NCI-H774 (cell line): ENCODE measurements at regions not wholly inside any gene's neighbourhood (a gene's known extent, or its start where the extent isn't known, plus 50 kb on each side); places are given as distances from the start of the nearest gene placed in this dataset.

ENCODE experiments used
- DNase-seq: peaks from one replicate; lab custom pipeline; 2025; lab: John Stamatoyannopoulos, UW

DNA sequence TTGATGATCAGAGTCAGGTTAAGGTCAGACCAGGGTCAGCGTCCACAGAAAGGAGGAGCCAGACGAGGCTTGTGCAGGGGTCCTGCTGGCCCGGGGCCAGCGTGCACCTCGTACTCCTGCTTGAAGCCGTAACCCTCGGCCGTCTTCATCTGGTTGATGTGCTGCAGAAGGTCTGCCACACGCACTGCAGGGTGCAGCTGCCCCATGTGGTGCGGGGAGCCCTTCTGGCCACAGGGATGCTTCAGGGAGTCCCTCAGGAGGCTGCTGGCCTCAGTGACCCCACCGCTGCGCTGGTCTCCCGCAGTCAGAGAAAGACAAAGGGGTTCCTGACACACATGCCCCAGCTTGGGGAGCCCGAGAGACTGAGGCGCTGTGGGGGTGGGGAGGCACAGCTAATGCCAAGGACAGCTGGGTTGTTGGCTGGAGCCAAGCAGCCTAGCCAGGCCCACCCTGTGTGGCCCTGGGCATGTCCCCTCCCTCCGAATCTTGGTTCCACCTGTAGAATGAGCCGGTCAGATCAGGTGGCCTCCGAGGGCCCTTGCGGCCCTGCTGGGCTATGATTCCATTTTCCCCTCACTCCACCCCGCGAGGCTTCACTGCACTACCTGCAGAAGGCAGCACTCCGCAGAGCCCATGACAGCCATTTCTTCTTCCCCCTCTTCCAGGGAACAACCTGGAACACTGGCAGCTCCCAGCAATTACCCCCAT is 251.9 kb downstream of the PTPRU start:
- DNase-seq: no peak

DNA sequence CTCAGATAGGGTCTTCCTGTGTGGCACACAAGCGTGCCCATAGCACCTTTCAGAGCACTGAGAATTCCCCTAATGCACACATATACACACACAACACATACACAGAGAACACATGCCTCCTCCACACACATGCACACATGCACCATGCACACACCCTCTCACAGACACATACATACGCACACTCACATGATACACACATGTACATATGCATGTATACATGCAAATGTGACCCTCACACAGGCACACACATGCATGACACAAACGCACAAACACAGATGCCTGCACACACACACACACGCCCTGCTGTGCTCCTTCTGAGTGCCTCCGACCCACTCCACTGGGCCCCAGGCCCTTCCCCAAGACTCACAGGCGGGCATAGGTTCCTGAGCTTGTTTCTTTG is 251.0 kb downstream of the PTPRU start:
- no peak for DNase-seq

DNA sequence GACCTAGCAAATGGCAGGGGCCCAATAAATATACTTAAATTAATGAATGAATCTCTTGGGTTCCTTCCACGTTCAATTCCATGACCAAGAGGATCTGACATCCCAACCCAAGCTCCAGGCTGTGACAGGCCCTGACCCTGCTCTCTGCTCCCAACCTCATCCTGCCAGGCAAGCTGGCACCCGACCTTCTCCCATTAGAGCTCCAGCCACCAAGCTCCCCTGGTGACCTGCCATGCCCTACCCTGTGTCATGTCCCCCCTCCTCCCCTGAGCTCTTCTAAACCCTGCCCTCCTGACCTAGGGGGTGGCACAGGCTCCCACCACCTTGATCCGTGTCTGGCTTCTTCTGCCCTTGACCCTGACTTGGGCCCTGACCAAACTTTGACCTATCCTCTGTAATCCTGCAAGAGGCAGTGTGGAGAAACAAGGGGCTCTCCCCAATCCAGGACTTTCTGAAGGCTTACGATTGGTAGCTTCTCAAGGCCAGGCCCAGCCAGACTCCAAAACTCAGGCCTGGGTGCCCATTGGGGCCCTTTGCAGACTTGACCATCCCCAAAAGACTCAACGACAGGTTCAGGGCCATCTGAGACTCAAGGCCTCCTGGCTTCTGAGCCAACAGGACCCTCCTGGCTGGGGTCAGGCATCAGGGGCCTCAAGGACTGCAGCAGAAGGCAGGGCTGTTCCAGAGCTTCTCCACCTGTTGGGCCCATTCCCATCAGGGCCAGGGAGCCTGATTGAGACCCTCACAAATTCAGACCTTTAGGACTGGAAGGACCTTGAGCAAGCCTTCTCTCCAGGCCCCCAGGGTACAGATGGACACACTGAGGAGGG is 249.0 kb downstream of the PTPRU start:
- no peak for DNase-seq

DNA sequence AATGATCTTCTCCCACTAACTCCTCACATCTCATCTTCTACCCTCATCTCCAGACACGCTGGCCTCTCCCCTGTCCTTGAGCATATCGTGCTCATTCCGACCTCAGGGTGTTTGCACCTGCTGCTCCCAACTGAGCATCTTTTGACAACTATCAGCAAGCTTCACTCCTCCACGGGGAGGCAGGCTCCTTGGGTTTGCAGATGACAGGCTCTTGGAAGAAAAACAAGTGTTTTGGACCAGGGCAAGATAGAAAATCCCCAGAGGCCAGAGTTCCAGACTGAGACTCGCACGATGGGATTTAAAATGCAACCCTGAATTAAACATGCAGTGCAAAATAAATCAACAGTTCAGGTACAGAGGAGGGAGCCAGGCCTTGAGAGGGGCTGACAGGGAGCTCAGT is 246.7 kb downstream of the PTPRU start:
- DNase-seq: no peak

DNA sequence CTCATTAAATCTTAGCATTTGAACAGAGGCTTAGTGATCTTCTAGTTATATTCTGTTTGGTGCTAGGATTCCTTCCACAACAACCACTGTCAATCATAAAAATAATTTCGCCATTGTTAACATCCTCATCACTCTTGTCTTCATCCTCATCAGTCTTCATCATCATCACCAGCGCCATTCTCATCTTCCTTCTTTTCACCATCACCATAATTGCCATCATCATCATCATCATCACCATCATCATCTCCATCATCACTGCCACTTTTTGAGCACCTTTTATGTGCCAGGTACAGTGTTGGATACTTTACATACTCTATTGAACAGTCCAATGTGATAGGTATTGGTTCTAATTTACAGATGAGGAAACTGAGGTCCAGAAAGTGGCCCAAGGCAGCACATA is 245.7 kb downstream of the PTPRU start:
- no peak for DNase-seq

DNA sequence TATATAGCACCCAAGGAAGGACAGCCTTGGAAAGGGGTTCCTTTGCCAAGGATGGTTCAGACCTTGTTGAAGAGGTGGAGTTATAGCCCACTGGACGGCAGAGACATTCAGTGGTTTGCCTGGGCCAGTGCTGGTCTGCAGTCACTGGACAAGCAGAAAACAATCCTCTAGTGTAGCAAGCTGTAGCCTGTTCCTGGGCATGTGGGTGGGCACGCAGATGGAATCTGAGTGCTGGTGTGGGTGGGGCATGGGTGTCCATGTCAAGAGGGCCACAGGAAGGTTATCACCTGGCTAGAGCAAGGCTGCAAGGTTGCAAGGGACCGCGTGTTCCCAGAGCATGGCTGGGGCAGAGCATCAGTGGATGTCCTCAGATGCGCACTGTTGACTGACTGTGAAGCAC is 244.7 kb downstream of the PTPRU start:
- no peak for DNase-seq

DNA sequence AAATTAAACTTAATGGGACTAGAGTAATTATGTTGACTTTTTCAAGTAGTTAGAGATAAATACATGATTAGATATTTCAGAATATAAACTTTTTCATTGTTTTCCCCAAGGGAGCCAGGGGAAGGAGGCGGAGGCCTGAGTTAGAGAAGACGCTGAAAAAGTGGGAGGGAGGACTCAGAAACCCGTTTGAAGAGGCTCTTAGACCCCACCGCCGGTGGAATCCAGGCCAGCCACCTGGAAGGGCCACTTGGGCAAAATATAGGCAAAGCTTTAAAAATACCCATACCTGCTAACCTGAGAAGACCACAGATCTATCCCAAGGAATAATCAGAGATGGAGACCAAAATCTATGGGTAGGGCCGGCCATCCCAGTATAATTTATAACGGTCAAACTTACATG is 242.6 kb downstream of the PTPRU start:
- no peak for DNase-seq

DNA sequence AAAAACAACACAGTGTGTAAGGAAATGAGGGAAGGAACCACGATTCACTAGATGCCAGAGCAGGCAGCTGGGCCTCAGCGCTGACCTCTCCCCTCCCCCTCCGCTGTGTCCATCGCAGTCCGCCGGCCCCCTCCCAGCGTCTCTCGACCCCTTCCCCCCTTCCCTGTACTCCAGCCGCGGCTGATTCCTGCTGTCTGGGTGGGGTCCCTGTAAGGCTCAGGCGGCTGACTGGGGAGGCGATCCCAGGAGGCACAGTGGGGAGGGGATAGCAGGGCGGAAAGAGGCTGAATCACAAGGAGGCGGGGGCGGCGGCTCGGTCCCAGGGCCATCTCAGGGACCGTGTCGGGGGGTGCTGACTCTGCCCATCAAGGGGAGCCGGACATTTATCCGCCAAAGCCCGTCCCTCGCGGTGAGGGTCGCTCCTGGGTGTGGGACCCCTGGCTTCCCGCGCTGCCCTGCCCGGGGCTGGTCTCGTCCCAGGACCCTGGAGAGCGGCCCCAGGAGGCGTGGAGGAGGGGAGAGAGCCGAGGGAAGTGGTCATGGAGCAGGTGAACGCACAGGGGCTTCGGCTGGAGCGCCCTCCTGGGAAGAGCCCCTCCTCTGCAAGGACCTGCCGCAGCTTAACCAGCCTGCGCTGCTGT is 241.9 kb downstream of the PTPRU start:
- DNase-seq: no peak

DNA sequence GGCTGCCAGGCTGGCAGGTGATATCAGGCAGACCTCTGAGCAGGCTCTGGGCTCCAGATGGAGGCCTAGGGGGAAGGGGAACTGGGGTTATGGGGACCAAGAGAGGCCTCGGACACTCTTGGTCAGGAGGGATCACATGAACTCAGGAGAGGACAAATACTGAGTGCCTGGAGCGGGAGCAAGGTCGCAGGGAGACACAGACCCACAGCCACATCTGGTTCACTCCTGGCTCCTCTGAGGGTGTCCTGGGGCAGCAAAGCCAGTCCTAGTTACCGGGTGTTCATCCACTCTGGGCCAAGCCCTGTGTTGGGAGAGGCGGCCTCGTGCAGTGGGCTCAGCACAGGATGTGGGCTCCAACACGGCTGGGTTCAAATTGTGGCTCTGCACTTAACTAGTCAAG is 239.0 kb downstream of the PTPRU start:
- DNase-seq: no peak

DNA sequence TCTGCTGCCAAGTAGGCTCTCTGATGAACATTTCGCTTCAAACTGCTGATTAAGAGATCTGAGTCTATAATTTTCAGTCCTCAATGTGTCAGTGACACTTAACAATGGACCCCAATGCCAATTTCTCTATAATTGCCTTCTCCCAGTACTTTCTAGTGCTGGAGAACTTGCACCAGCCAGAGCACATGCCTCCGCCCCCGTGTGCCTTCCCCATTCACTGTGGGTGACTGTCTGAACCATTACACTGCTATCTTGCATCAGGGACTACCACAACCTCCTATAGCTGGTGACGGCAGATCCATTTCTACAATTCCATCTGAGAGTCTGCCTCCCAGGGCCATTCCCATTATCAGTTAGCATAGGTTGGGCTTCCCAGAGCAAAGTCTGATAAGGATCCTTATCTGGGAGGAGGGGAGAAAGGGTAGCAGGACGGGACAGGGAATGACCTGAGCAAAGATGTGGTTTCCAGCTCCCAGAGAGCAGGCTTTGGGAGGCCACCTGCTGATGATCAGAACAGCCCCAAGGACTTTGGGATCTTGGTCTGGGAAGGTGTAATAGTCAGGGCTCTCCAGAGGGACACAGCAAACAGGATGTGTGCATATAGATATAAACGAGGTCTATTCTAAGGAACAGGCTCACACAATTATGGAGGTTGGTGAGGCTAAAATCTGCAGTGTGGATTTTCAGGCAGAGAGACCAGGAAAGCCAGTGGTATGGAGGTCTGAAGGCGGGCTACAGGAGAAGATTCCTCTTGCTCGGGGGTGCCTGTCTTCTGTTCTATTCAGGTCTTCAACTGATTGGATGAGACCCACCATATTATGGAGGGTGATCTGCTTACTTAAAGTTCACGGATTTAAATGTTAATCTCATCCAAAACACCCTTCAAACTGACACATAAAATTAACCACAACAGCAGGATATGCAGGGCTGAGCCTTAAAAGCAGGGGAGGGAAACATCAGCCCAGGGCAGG is 238.2 kb downstream of the PTPRU start:
- no peak for DNase-seq

DNA sequence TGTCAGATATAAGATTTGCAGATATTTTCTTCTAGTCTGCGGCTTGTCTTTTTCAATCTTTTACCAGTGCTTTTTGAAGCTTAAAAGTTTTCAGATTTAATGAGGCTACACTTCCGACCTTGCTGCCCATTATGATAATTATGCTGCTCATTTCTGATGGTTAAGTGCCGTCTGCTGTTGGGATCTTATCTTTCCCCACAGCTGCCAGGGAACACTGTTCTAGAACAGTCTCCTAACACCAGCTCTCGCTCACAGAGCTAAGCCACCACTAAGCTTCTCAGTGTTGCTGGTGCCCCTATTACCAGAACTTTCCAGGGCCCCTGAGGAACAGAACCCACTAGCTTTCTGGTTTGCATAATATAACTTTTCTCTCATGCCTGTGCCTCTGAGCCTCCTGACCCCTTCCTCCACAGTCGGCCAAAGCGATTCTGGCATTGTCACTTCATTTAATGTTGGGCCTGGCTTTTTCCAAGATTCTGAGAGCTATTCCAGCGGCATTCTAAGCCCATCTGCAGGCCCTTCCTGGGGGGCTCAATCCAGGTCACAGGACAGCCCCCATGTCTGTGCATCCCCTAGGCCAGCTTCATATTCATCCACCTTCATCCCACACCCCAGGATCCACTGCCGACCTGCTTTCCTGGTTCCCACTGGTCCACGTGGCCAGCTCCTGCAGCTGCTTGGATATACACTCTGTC is 237.0 kb downstream of the PTPRU start:
- no peak for DNase-seq

DNA sequence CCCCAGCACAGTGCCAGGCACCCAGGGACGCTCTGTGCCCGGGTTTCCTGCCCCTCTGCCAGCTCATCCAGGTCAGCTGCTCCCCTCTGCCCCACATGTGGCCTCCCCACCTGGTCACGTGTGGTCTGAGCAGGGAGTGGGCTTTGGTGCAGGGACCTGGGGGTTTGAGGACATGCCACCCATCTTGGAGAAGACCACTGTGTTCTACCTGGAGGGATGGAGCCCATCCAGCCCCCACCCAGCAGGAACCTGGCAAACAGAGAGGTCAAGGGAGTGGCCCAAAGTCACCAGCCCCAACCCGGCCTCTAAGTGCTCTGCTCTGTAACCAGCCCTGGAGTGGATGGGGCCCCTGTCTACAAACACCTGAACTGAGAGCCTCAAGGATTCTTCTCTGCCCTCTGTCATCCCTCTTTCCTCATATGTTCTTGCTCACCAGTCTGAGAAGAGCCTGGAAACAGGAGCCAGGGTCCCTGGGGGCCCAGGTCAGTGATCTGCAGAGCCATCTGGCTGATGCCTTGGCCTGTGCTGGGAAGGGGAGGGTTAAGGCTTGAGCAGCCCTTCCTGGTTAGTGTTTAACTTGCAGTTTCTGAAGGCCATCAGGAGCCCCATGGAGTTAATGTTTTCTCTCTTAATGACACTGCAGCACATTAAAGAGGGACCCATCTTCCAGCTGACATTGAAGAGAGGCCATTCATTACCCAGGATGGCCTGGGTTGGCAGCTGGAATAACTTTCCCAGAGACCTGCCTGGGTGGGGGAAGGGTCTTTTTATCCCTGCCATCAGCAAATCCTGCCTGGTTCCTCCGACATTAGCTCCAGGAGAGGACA is 235.4 kb downstream of the PTPRU start:
- no peak for DNase-seq

DNA sequence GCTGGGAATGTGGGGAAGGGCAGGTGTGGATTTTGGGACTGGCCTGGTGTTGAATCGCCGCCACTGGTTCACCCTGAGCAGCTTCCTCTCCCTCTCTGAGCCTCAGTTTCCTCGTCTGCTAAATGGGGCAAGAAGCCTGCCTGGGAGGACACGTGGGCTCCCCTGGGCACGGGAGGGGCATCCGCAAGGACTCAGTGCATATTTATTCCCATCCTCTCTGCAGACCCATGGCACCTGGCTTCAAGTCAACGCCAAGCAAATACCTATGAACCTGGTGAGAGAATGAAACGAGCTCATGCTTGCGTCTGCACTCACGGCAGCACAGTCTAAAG is 234.4 kb downstream of the PTPRU start:
- no peak for DNase-seq

DNA sequence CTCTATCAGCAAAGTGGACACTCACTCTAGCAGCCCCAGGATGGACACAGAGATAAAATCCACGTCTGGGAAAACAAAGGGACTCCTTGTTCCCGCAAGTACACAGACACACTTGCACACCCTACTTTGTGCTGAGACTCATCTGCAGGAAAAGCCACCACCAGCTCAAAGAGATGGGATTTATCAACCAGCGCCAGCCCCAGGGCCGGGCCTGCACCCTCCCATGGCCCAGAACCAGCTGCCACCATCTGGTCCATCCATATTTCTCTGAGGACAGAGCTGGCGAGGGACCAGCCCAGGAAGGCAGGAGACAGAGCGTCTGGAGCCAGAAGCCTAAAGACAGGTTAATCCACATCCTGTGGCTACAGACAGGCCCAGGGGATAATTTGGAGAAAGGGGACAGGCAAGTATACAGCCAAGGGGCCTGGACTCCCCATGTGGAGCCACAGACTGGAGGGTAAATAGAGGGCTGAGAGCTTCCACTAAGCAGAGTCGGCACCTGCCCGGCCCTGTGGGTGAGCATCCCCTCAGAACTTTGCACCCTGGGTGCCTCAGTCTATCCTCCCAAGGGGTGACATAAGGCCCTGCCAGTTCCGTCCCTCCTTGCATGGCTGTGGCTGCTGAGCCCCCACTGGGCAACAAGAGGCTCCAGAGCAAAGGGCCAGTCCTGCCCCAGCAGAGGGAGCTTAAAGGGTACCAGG is 233.9 kb downstream of the PTPRU start:
- no peak for DNase-seq

DNA sequence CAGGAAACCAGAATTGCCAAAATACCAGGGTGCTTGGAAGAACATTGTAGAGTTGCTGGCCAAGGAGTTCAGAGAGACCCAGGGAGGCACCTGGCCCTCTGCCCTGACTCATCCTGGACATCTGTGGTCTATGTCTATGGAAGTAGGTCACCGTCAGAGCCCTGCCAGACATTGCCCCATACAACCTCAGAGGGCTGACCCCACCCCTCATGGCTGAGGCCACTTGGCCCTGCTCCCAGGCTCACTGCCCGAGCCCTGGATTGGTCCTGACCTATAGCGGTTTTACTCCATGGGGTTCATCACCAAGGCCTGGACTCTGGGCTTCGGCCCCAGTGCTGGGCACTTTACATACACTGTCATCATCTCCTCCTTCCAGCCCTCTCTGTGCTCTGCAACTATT is 233.1 kb downstream of the PTPRU start:
- no peak for DNase-seq

DNA sequence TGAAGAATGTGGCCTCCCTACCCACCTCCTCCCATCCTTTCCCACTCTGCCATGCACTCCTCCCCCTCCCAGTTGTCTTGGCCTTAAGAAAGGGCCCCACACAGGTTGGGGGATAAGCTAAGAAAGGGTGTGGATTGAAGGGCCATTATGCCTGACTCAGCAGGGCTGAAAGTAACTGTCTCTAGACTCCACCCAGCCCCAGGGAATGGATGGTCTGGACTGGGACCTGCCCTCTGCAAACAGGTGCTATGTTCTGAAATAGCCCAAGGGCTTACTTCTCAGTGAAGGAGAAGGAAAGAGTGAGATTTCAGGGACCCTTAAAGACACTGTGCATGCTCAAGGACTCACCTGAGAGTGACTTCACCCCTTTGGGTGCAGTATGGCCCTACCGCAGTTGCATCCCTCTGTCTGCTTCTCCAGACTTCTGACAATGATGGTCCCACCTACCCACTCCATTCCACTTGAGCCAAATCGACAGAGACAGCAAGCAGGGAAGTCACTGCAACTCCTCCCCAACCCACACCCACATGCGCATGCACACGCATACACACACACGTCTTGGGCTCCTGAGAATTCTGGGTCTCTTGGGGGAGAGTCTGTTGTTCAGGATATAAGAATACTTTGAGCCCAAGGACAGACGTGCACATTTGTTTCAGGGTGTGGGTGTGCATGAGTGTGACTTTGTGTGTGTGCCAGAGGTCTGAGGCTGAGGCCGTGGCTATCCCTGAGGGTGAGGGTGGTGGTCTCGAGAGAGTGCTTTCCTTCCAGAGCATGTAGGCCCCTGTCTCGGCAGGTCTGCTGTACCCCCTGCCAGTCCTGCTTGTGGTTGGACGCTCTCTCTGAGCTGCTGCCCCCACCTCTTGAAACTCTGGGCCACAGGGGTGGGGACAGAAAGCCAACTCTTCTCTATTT is 231.9 kb downstream of the PTPRU start:
- DNase-seq: no peak

DNA sequence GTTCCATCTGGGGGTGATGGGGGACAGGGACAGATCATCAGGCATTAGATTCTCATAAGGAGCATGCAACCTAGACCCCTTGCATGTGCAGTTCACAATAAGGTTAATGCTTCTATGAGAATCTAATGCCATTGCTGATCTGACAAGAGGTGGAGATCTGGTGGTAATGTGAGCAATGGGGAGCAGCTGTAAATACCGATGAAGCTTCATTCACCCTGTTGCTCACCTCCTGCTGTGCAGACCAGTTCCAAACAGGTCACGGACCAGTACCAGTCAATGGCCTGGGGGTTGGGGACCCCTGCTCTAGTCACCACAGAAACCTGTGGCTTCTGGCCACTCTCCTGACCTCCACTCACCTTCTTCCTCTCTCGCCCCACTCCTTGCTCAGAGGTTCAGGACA is 229.9 kb downstream of the PTPRU start:
- no peak for DNase-seq

DNA sequence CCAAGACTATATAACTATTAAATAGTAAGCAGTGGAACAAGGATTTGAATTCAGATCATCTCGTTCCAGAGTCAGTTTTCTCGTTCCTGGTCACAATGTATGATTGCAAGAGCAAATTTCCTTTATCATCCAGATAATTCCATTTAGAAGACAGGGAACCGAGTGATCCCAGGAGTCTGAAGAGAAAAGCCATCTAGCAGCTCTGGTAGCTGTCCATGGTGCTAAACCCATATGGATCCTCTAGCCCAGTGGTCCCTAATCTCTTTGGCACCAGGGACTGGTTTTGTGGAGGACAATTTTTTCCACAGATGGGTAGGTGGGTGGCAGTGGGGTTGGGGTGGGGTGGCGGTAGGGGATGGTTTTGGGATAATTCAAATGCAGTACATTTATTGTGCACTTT is 229.4 kb downstream of the PTPRU start:
- DNase-seq: no peak

DNA sequence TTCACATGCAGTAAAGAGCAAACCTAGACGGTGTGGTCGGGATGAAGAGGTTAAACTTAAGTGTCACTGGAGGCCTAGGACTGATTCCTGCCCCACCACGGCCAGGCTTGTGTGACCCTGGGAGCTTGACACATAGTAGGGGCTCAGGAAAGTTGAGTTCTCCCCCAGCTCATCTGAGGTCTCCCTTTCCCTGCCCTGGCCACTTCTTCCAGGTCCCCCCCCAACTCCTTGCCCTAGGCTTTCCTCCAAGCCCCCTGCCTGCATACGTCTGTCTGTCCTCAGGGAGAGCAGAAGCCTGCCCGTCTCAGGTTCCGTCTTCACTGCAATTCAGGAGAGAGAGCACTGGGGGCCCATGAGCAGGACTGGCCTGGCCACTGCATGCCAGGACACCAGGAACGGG is 225.8 kb downstream of the PTPRU start:
- DNase-seq: no peak
